ENCODE measurements at regions not wholly inside any gene's neighbourhood (a gene's known extent, or its start where the extent isn't known, plus 50 kb on each side); places are given as distances from the start of the nearest gene placed in this dataset.

GRCh38 chr17:55668312-55668920 lies 54.2 kb downstream of the TMEM100 start:
- Histone ChIP-seq H3K9me3 (ENCODE audit: control insufficient read depth in 4 of 4, insufficient read depth in 3 of 4, low read length in 3 of 4) (peaks cover 0 to 2% (median 0%) of the 10 kb centered on the region in 4 donors), H3K36me3 (ENCODE audit: control insufficient read depth in 4 of 4, insufficient read depth in 4 of 4, low read length in 4 of 4) (no peaks in the 10 kb centered on the region), H3K27me3 (ENCODE audit: control insufficient read depth in 3 of 3, insufficient read depth in 3 of 3, low read length in 2 of 3) (no peaks in the 10 kb centered on the region), H3K4me3 (no peak overlapping the region), H3K4me1 (ENCODE audit: control insufficient read depth in 5 of 5, insufficient read depth in 5 of 5, low read length in 5 of 5) (peaks cover 0 to 5% (median 0%) of the 10 kb centered on the region in 5 donors), H3K27ac (ENCODE audit: low read depth in 1 of 2, low read length in 1 of 2) (peak overlapping the region in 1 of 2 donors; percentile 12), H3K9ac (ENCODE audit: insufficient read depth in 1 of 2, low read length in 2 of 2) (no peak overlapping the region)
- no peak for TF ChIP-seq CTCF (IDR thresholded peaks at IDR 0.05; ENCODE audit: control extremely low read depth, extremely low read depth)
- DNase-seq (peak in 2 of 3 donors; percentile 14 to 37), ATAC-seq (ENCODE audit: insufficient read depth, low FRiP score) (no peak)
- 60 to 77% methylated on average over 3 of the region's 3 CpGs for WGBS, 2 donors

GRCh38 chr17:55666806-55667205 lies 55.9 kb downstream of the TMEM100 start:
- TF ChIP-seq CTCF (IDR thresholded peaks at IDR 0.05; ENCODE audit: control extremely low read depth, extremely low read depth): no peak
- Histone ChIP-seq H3K9me3 (ENCODE audit: control insufficient read depth in 4 of 4, insufficient read depth in 3 of 4, low read length in 3 of 4) (peaks cover 0 to 2% (median 0%) of the 10 kb centered on the region in 4 donors), H3K4me1 (ENCODE audit: control insufficient read depth in 5 of 5, insufficient read depth in 5 of 5, low read length in 5 of 5) (peaks cover 0 to 5% (median 0%) of the 10 kb centered on the region in 5 donors), H3K36me3 (ENCODE audit: control insufficient read depth in 4 of 4, insufficient read depth in 4 of 4, low read length in 4 of 4) (no peaks in the 10 kb centered on the region), H3K27ac (ENCODE audit: low read depth in 1 of 2, low read length in 1 of 2) (no peak overlapping the region), H3K27me3 (ENCODE audit: control insufficient read depth in 3 of 3, insufficient read depth in 3 of 3, low read length in 2 of 3) (no peaks in the 10 kb centered on the region), H3K9ac (ENCODE audit: insufficient read depth in 1 of 2, low read length in 2 of 2) (no peak overlapping the region), H3K4me3 (no peak overlapping the region)
- WGBS, 2 donors: 38 to 58% methylated on average over 2 of the region's 2 CpGs
- DNase-seq (no peak), ATAC-seq (ENCODE audit: insufficient read depth, low FRiP score) (no peak)

- no peaks in the 10 kb centered on the region for H3K27me3 ChIP-seq (ENCODE audit: control insufficient read depth in 3 of 3, insufficient read depth in 3 of 3, low read length in 2 of 3)
- no peaks in the 10 kb centered on the region for H3K36me3 ChIP-seq (ENCODE audit: control insufficient read depth in 4 of 4, insufficient read depth in 4 of 4, low read length in 4 of 4)
- ATAC-seq (ENCODE audit: insufficient read depth, low FRiP score) (no peak), DNase-seq (no peak)
- no peak overlapping the region for H3K9ac ChIP-seq (ENCODE audit: insufficient read depth in 1 of 2, low read length in 2 of 2)
- no peak for TF ChIP-seq CTCF (IDR thresholded peaks at IDR 0.05; ENCODE audit: control extremely low read depth, extremely low read depth)
- no peak overlapping the region for H3K4me3 ChIP-seq
- 30 to 62% methylated on average over 3 of the region's 3 CpGs for WGBS, 2 donors
- peaks cover 0 to 5% (median 0%) of the 10 kb centered on the region in 5 donors for H3K4me1 ChIP-seq (ENCODE audit: control insufficient read depth in 5 of 5, insufficient read depth in 5 of 5, low read length in 5 of 5)
- no peaks in the 10 kb centered on the region for H3K9me3 ChIP-seq (ENCODE audit: control insufficient read depth in 4 of 4, insufficient read depth in 3 of 4, low read length in 3 of 4)
- H3K27ac ChIP-seq (ENCODE audit: low read depth in 1 of 2, low read length in 1 of 2): no peak overlapping the region
Measured at GRCh38 chr17:55664287-55664686, 58.4 kb downstream of the TMEM100 start.

- no peak for TF ChIP-seq CTCF (IDR thresholded peaks at IDR 0.05; ENCODE audit: control extremely low read depth, extremely low read depth)
- H3K27ac ChIP-seq (ENCODE audit: low read depth in 1 of 2, low read length in 1 of 2): no peak overlapping the region
- H3K9me3 ChIP-seq (ENCODE audit: control insufficient read depth in 4 of 4, insufficient read depth in 3 of 4, low read length in 3 of 4): no peaks in the 10 kb centered on the region
- no peak overlapping the region for H3K4me3 ChIP-seq
- no peaks in the 10 kb centered on the region for H3K27me3 ChIP-seq (ENCODE audit: control insufficient read depth in 3 of 3, insufficient read depth in 3 of 3, low read length in 2 of 3)
- no peak for ATAC-seq (ENCODE audit: insufficient read depth, low FRiP score)
- H3K9ac ChIP-seq (ENCODE audit: insufficient read depth in 1 of 2, low read length in 2 of 2): no peak overlapping the region
- no peak for DNase-seq
- H3K36me3 ChIP-seq (ENCODE audit: control insufficient read depth in 4 of 4, insufficient read depth in 4 of 4, low read length in 4 of 4): no peaks in the 10 kb centered on the region
- peaks cover 0 to 3% (median 0%) of the 10 kb centered on the region in 5 donors for H3K4me1 ChIP-seq (ENCODE audit: control insufficient read depth in 5 of 5, insufficient read depth in 5 of 5, low read length in 5 of 5)
Measured at GRCh38 chr17:55663400-55663799, 59.3 kb downstream of the TMEM100 start.
